NCI-H82 treated with DMSO at 0.1 percent for 48 hours (cell line): ENCODE measurements at regions not wholly inside any gene's neighbourhood (a gene's known extent, or its start where the extent isn't known, plus 50 kb on each side); places are given as distances from the start of the nearest gene placed in this dataset.
A peak's percentile ranks its signal among the peaks of the same experiment; 100 is the strongest.
"Not testable (repeated sequence)": the region's sequence is repeated elsewhere in the genome, so short reads cannot be mapped to it uniquely, and the experiment has no call there.

Experiments used
- DNase-seq: peaks from one replicate; lab custom pipeline; 2025; ENCODE audit not compliant: unreplicated experiment; lab: John Stamatoyannopoulos, UW

DNA sequence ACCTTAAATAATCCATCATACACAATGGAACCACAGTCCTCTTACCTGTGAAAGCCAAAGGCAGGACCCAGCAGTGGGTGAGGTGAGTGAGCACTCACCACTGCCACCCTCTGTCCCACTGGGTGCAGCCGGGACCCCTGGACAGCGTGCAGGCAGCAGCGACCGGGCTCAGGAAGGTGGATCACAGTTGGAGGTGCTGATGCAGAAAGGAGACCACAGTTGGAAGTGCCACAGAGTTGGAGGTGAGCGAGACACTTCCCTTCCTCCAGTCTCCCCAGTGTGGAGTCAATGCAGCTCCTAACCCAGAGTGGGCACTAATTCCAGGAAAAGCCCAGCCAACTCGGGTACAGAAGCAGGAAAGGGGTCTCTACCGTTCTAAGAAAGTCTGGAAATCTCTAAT lies 323.0 kb downstream of the KLF13 start:
- DNase-seq = not testable (repeated sequence)

DNA sequence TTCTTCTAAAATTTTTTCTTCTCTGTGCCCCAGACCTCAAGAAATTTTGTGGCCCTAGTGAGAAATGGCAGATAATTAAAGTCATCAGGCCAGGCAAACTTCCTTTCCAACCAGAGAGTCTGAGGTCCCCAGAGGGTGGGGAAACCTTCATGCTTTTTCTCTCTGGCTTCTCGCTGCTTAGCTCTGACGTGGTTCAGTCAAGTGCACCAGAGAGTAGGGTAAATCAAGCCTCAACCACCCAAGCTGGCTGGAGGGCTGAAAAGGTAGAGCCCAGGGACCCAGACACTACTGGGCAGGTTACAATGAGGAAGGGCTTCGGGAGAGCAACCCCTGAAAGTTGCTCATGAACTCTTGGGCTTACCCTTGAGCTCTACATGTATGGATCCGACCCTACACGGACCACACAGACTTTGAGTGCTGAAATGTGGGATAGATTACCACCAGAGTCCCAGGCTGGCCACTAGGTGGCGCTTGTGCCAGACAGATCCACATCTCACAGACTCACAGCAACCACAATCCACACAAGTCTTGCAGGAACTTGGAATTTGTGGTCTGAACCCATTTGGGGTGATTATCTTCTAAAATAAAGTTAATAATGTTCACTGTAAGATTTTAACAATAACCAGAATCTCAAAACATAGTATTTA lies 323.5 kb downstream of the KLF13 start:
- not testable (repeated sequence) for DNase-seq

DNA sequence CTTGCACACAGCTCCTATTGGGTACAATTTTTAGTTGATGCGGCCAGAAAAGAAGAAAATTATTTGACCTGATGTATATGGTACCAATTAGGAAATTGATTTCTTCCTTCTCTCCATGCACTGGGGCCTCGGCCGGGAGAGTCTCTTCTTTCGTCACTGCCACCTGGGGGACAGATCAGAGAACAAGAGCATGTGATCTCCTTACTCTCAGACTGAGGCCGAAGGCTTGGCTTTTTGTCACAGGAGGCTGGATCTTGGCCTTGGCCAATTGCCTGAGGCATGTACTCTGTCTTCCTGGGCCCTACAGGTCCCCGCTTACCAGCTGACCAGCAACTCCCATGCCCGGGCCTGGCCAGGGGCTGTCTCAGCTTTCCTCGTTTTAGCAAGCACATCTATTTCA lies 330.3 kb downstream of the KLF13 start:
- DNase-seq = not testable (repeated sequence)

DNA sequence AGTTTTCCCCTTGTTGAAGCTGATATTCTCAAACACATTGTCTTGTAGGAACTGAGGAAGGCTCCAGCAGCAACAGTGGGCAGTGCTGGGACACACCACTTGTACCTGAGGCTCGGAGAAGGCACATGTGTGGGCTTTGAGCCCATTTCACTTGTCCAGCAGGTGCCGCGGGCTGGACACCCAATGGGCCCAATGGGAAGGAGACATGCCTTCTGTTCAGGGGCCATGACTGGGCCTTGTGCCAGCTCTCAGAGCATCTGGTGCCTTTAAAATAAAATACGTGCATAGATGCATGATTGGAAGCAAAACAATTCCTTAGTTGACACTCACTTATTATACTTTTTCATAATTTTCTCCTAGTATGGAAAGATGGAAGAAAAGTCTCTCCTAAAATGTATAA lies 334.2 kb downstream of the KLF13 start:
- DNase-seq = no peak

DNA sequence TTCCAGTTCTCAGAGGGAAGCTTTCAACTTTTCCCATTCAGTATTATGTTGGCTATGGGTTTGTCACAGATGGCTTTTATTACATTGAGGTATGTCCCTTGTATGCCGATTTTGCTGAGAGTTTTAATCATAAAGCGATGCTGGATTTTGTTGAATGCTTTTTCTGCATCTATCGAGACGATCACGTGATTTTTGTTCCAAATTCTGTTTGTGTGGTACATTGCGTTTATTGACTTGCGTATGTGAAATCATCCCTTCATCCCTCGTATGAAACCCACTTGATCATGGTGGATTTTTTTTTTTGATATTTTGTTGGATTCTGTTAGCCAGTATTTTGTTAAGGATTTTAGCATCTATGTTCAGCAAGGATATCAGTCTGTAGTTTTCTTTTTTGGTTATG lies 339.1 kb downstream of the KLF13 start:
- not testable (repeated sequence) for DNase-seq

DNA sequence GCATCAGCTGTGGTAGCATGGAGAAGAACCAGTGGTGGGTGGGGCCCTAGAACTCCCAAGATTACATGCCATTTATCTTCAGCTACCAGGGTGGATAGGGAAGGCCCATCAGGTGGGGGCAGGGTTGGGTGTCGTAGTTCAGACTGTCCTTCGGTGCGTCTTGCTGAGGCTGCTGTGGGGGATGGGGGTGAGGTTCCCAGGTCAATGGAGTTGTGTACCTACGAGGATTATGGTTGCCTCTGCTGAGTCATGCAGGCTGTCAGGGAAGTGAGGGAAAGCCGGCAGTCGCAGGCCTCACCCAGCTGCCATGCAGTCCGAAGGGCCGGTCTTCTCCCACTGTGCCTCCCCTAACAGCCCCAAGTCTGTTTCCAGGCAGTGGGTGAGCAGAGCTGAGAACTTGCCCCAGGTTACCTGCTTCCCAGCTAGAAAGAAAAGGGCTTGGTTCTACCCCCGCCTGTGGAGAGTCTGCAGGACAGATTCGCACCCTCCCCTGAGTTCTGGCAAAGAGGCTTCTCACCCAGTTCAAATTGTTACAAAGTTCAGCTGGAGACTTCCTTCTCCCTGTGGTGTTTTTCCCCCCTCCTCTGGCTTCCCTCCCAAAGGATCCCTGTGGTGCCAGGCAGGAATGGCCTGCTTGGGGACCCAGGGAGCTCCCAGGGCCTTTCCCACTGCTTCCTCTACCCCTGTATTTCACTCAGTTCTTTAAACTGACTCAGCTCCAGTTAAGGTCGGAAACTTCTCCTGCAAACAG lies 342.7 kb downstream of the KLF13 start:
- DNase-seq = not testable (repeated sequence)

DNA sequence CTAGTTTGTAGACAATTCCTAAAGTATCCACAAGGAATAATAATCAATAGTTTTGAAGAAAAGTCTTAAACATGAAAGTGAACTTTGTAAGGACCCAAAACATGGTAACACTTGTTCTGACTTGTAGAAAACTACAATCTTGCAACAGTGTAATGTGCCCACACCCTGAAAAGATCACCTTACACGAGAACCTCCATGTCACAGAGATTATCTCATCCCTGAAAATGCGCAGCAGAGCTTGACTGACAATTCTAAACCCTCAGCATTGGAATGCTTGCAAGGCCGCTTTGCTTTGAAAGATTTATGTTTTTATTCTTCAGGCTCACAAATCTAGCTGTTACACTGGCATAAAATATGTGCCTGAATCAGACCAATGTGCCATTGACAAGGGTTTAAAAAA lies 346.6 kb downstream of the KLF13 start:
- not testable (repeated sequence) for DNase-seq

DNA sequence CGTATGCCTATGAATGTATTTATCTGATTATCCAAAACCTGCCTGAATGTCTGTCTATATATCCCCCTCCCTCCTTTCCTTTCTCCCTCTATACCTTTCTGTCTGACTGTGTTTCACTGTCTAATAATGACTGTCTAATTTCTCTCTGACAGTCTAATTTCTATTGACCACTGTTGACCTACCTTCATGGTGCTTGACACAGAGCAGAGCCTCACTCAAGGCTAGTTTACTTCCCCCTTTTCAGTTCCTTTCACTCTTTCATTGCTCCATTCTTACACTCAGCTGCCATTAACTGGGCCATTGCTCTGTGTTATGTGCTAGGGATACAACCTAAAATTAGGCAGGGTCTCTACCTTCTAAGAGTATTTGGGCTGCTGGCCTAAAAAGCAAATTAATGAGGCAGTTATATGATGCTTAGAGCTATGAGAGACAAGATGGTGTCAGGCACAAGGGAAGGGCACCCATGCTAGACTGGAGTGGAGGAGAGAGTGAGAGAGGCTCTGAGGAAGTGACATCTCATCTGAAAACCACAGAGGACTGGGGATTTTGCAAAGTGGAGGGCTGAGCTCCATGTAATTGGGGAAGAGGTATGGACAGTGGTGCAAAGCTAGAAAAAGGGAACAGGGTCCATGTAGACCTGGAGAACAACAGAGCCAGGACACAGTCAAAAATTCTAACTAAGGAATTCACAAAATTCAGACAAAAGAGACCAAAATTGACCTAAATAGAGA lies 348.6 kb upstream of the CHRNA7 start:
- DNase-seq = not testable (repeated sequence)

DNA sequence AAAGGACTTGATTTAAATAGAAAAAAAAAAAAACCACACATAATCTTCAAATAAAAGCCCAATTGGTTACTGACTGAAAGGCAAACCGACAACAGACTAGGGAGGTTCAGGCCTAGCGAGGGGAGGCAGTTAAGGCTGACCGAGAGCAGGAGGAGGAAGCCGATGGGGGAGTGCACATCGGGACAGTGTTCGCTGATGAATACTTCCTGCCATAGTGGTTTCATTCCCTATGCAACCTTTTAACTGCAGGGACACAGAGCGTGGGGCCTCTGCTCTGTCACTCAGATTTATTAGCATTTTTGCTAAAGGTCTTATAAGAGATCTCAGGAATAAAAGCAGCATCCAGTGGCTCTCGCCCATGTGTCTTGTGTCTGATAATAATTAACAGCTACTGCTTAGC lies 343.2 kb upstream of the CHRNA7 start:
- not testable (repeated sequence) for DNase-seq

DNA sequence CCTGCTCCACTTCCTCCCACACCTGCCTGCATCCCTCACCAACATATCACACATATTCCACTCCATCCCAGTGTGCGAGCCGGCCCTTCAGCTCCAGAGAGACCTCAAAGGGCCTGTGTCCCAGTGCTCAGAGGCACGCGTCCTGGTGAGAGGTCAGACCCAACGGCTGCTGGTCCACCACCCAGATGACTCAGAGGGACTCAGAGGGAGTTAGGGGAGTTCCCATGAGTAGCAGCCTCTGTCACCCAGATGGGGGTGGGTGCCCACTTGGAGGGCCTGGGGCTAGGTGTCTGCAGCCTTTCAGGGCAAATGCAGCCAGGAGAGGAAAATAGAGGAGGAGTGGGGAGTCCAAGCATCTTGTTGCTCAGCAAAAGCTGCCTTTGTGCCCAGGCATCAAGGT lies 333.8 kb upstream of the CHRNA7 start:
- DNase-seq = not testable (repeated sequence)

DNA sequence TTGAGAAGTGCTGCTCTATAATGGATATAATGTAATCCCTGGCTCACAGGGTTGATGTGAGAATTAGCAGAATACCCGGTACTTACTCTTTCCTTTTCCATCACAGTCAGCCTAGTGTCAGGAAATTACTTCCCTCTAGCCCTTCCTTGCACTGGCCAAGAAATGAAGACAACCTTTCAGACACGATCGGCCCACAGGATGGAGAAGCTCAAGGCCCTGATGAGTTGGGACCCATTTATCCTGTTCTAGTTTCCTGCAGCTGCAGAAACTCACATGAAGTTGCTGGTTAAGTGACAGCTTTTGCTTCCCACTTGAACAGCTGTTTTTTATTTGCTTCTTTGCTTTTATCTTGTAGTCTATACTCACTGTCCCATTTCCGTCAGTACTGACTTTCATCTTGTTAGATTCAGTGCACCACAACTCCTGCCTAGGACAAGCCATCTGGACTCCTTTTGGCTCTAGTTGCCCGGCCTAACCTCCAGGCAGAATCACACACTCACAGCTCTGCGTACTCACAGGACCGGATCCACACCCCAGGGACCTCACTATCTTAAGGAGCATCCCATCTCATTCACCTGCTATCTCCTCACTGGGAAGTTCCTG lies 325.1 kb upstream of the CHRNA7 start:
- not testable (repeated sequence) for DNase-seq

DNA sequence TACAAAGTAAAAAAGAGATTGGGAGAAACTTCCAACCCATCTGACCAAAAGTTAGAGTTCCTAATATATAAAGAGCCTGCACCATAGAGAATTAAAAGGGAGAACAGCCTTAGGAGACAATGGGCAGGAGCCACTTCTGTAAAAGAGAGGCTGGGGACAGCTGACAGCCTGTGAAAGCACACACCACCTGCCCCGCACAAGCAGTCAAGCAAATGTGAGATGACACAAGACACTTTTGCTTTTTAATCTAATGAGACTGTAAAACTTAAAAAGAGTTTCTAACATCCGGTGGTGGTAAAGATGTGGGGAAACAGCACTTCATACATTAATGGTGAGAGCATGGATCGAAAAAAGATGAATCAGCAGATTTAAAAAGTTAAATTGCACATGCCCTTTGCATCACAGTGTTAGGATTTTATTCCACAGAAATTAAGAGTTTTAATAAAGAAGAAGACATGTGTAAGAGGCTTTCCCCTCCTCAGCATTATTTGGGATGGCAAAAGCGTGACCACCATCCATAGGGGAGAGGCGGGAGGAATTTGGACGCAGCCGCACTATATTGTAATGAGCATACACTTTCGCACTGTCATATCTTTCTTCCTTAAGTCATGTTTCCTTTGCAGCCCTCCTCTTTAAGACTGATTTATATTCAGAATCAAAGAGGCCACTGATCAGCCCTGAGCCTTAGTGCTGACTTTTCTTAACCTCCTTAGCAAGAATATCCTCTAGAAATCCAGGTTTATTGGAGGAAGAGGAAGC lies 322.2 kb upstream of the CHRNA7 start:
- DNase-seq = not testable (repeated sequence)

DNA sequence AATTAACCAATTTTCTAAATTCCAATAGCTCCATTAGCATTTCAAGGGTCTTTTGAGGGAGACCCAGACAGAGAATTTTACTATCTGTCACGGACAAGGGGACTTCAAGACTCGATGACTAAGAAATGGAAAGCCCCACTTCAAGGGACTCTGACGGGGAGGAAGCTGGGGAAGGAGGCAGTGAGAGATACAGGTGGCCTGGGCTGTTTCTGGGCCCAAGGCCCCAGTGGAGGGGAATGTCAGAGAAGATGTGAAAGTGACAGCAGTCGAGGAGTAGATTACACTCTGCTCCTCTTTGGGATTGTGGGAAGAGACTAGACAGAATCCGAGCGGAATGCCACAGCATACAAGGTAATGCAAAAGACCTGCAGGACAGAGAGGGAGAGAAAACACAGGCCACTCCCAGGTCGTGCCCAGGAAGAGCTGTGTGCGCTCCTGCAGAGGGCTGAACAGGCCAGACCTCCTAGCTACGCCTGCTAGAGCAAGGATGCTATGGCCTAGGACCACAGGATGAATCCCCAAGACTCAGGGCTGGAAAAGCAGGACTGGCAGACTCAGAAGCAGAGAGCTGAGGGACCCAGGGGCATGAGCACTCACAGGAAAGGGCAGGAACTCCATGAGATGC lies 321.5 kb upstream of the CHRNA7 start:
- not testable (repeated sequence) for DNase-seq

DNA sequence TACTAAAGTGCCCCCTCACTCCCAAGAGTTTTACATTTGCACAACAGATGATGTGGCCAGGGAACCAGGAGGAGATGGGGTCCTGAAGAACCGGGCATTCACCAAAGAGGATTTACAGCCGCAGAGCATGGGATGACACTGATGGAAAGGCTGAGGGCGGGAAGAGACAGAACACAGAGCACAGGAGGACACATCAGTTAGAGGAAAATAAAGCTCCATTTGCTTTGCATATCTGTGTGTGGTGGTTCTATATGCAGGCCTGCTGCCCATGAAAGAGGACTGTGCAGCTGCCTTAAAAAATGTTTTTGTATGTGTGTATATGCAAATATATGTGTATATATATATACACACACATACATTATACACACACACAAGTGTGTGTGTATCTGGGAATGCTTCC lies 320.8 kb upstream of the CHRNA7 start:
- DNase-seq = not testable (repeated sequence)

DNA sequence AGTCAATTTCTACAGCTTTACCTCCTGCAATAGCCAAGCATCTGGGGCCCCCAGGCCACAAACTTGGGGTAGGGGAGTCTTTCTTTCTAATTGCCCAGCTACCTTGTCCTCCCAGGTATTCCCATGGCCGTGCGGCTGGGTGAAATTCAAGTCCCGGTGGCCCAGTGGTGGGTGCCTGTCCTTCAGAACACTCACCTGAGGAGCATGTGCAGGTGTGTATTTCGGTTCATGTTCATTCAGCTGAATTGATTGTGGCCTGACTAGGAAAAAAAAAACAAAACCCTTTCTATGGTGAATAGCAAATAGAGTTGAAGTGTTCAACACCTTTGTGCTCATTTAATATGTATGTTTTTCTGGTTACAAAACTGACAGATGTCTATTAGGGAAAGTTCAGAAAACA lies 319.5 kb upstream of the CHRNA7 start:
- DNase-seq = not testable (repeated sequence)

DNA sequence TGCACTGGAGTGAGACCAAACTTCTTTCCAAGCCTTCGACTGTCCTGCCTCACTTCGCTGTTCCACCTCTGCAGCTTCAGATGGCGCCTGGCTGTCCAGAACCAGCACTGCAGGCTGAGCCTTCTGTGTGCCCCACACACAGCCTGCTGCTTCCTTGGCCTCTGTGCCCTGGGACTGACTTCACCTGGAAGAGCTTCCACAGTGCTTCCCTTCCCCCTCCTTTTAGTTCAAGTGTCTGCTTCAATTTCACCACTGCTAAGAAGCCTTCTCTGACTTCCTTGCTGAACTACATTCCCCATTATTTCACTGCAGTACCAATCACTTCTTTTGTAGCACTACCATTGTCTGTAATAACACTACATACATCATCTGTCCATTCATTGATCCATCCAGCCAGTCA lies 315.1 kb upstream of the CHRNA7 start:
- not testable (repeated sequence) for DNase-seq

DNA sequence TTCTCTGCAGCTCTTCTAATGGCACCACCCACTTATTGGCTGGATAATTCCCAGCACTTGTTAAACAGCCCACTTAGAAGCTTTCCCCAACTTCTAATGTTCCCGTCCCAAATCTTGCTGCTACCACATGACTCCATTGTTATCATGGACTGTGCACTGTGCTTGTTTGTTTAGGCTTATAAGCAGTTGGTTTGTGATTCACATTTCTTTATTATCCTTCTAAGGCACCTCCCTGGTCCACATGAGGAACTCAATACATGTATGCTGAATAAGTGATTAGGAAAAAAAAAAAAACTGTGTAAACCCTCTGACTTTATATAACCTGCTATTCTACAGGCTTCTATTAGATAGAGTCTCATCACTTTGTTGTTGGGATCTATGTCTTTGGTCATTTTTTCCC lies 311.7 kb upstream of the CHRNA7 start:
- DNase-seq = not testable (repeated sequence)

DNA sequence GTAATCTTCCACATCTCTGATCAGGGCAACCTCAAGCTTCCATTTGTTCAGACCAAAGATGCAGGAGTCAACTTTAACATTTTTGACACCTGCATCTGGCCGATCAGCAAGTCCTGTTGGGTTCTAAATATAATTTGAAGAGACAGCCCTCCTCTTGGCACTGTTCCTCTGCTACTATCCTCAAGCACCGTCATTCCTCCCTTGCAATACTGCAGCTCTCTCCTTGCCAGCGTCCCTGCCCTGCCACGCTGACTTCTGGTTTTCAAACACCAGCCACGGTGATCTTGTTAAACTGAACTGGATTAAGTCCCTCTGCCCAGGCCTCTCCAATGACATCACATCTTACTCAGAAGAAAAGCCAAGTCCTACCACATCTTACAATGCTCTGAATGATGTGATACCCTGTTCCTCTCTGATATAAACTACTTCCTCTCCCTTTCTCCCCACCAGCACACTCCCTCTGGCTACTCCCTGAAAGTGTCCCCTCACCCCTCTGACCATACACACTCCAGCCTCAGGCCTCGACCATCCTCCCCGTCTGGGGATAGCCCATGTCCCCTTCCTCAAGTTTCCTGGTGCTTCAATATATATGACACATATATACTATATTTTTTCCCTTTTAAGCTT lies 310.8 kb upstream of the CHRNA7 start:
- peak; percentile 9 for DNase-seq

DNA sequence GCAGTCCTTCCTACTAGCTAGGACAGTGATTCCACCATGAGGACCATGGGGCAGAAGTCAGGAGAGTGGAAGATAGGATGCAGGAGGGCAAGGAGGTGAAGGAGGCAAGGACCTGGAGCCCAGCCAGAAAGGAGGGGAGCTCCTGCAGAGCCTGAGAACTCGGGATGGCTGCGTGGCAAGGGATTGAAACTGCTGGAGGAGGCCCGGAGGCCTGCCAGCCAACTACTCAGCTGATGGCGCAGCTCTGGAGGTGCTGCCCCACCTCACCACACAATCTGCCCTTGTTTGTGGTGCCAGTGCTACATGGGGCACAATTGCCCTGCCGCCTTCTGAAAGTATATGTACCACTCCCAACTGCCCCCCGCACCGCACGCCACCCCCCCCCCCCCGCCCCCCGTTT lies 307.3 kb upstream of the CHRNA7 start:
- DNase-seq = not testable (repeated sequence)

DNA sequence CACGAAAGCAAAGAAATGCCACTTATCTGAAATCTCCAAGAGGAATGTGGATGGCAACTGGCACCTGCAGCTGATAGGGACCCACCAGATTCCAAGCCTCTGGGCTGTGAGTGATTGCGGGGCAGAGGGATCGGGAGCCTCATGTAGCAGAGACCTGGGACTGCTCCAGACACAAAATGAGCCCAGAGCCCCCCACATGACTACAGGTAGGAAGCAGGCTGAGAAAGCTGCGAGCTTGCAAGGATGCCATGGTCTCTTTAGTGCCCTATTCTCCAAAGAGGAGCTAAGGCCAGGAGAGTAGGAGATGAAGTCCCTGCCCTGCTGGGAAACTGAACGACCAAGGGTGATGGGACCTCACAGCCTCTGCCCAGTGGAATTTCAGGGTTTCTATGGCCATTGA lies 305.4 kb upstream of the CHRNA7 start:
- DNase-seq = not testable (repeated sequence)
